ENCODE measurements at regions not wholly inside any gene's neighbourhood (a gene's known extent, or its start where the extent isn't known, plus 50 kb on each side); places are given as distances from the start of the nearest gene placed in this dataset.

GRCh38 chr4:175290401-175290800 lies 372.2 kb downstream of the ADAM29 start:
- TF ChIP-seq CTCF (conservative IDR thresholded peaks at IDR 0.05; ENCODE audit: low read length): no peak
- no peak for TF ChIP-seq EZH2phosphoT487 (IDR thresholded peaks at IDR 0.05; ENCODE audit: borderline replicate concordance)
